OCI-LY7 (cell line): ENCODE measurements at regions not wholly inside any gene's neighbourhood (a gene's known extent, or its start where the extent isn't known, plus 50 kb on each side); places are given as distances from the start of the nearest gene placed in this dataset.

ENCODE experiments used
- BruUV-seq: library from RNA; stranded (reverse); fragments of 400-500 nt; replicated peaks from 2 replicates; lab custom pipeline; 2021; lab: Mats Ljungman, UMichigan
- CTCF ChIA-PET: fragments of 300-600 bp; sonication (Branson Sonifier 250); formaldehyde crosslinking; loops from one replicate; lab custom pipeline; 2022; ENCODE audit warnings: antibody characterized with exemption; ENCODE audit not compliant: unreplicated experiment; lab: Charles Lee
- POLR2A ChIA-PET: fragments of 300-600 bp; sonication (Branson Sonifier 250); formaldehyde crosslinking; loops from one replicate; lab custom pipeline; 2022; ENCODE audit warnings: antibody characterized with exemption; lab: Charles Lee
- DNase-seq: peaks from one replicate; pipeline ENCODE4 v3.0.0-alpha.2; 2015; ENCODE audit warnings: low spot score
- H2AFZ ChIP-seq: fragments of 200-600 bp; sonication (generic), shearing (Covaris generic); 2 replicates; pipeline ENCODE4 v1.6.1; 2014; ENCODE audit warnings: mild to moderate bottlenecking, antibody characterized with exemption, low read length, moderate library complexity
- H3K27ac ChIP-seq: fragments of 200-600 bp; sonication (generic); 2 replicates; pipeline ENCODE4 v1.5.1; 2014; ENCODE audit warnings: mixed run types, low read depth, mild to moderate bottlenecking, moderate library complexity, low read length, inconsistent platforms; ENCODE audit not compliant: poor library complexity, severe bottlenecking
- H3K36me3 ChIP-seq: fragments of 200-600 bp; sonication (generic); 2 replicates; pipeline ENCODE4 v1.6.1; 2014; ENCODE audit warnings: mild to moderate bottlenecking, antibody characterized with exemption, low read length, moderate library complexity, mixed read lengths; ENCODE audit not compliant: insufficient read depth
- H3K4me1 ChIP-seq: fragments of 200-600 bp; sonication (generic); 2 replicates; pipeline ENCODE4 v1.5.1; 2014; ENCODE audit warnings: mild to moderate bottlenecking, low read length; ENCODE audit not compliant: insufficient read depth, poor library complexity, severe bottlenecking
- H3K4me2 ChIP-seq: fragments of 200-600 bp; sonication (generic); 2 replicates; pipeline ENCODE4 v1.6.1; 2014; ENCODE audit warnings: mild to moderate bottlenecking, low read length
- H3K4me3 ChIP-seq: fragments of 200-600 bp; sonication (generic); 2 replicates; pipeline ENCODE4 v1.5.1; 2014; ENCODE audit warnings: mild to moderate bottlenecking, low read depth, low read length; ENCODE audit not compliant: poor library complexity, severe bottlenecking
- H3K79me2 ChIP-seq: fragments of 200-600 bp; sonication (generic); 2 replicates; pipeline ENCODE4 v1.6.1; 2016; ENCODE audit warnings: low read depth, mild to moderate bottlenecking, low read length, moderate library complexity, mixed read lengths; ENCODE audit not compliant: insufficient read depth
- H3K9me2 ChIP-seq: fragments of 200-600 bp; sonication (generic); 2 replicates; pipeline ENCODE4 v1.6.1; 2016; ENCODE audit warnings: mild to moderate bottlenecking, low read length, mixed read lengths; ENCODE audit not compliant: insufficient read depth
- H3K9me3 ChIP-seq: fragments of 200-600 bp; sonication (generic); 2 replicates; pipeline ENCODE4 v1.6.1; 2014; ENCODE audit warnings: mild to moderate bottlenecking, mixed run types, low read length, mixed read lengths
- H4K20me1 ChIP-seq: fragments of 200-600 bp; sonication (generic); 2 replicates; pipeline ENCODE4 v1.6.1; 2014; ENCODE audit warnings: mild to moderate bottlenecking, antibody characterized with exemption, low read length, moderate library complexity, mixed read lengths; ENCODE audit not compliant: insufficient read depth
- CTCF ChIP-seq: fragments of 200-600 bp; sonication (generic); conservative IDR thresholded peaks from 2 replicates; pipeline ENCODE4 v1.5.1; 2014; ENCODE audit warnings: mild to moderate bottlenecking, antibody characterized with exemption, low read length, moderate library complexity, mixed read lengths
- EZH2phosphoT487 ChIP-seq: fragments of 200-600 bp; sonication (generic); IDR thresholded peaks from 2 replicates; pipeline ENCODE4 v1.6.1; 2018; ENCODE audit warnings: low read depth, borderline replicate concordance, mild to moderate bottlenecking, mixed run types, antibody characterized with exemption, low read length, moderate library complexity, mixed read lengths
- intact Hi-C: fragments of 100-400 bp; cut with micrococcal nuclease; formaldehyde crosslinking; loops from one replicate; pipeline ENCODE4 v1.10.0; 2022; ENCODE audit not compliant: unreplicated experiment

GRCh38 chr4:174122705-174123104, 160.8 kb downstream of the FBXO8 start:
- Histone ChIP-seq H3K4me2 (no peak overlapping the region), H3K4me1 (no peaks in the 10 kb centered on the region), H3K79me2 (no peaks in the 10 kb centered on the region), H2AFZ (no peak overlapping the region), H3K27ac (no peak overlapping the region), H4K20me1 (no peaks in the 10 kb centered on the region), H3K9me2 (no peaks in the 10 kb centered on the region), H3K36me3 (no peaks in the 10 kb centered on the region), H3K4me3 (no peak overlapping the region), H3K9me3 (no peaks in the 10 kb centered on the region)
- TF ChIP-seq EZH2phosphoT487 (no peak), CTCF (no peak)
- DNase-seq, result no peak
- ChIA-PET POLR2A (interaction anchor here (0.6 kb wide), 1 partner anchor 141 kb away, joined by 3 read pairs; no protein-coding TSS in a partner anchor), CTCF (no interaction called here)
- intact Hi-C loops, result loop anchor here (10.0 kb wide), 1 partner anchor 618 kb away; no protein-coding TSS in a partner anchor
- BruUV-seq, result no TSS peak

GRCh38 chr4:174120446-174121295, 162.8 kb downstream of the FBXO8 start:
- ChIA-PET POLR2A (interaction anchor here (0.6 kb wide), 1 partner anchor 64 kb away, joined by 3 read pairs; no protein-coding TSS in a partner anchor), CTCF (no interaction called here)
- H3K9me2 ChIP-seq, result no peaks in the 10 kb centered on the region
- H3K4me3 ChIP-seq, result no peak overlapping the region
- H3K9me3 ChIP-seq, result no peaks in the 10 kb centered on the region
- intact Hi-C loops, result loop anchor here (10.0 kb wide), 1 partner anchor 616 kb away; no protein-coding TSS in a partner anchor
- BruUV-seq, result no TSS peak
- no peaks in the 10 kb centered on the region for H3K4me1 ChIP-seq
- no peaks in the 10 kb centered on the region for H3K79me2 ChIP-seq
- DNase-seq, result peak; percentile 50
- TF ChIP-seq EZH2phosphoT487, result no peak
- TF ChIP-seq CTCF, result peak; percentile 76
- H3K4me2 ChIP-seq, result peak overlapping the region; percentile 37; the same call in 1 of the 2 replicates
- no peaks in the 10 kb centered on the region for H3K36me3 ChIP-seq
- H2AFZ ChIP-seq, result no peak overlapping the region; the same call in 1 of the 2 replicates
- no peaks in the 10 kb centered on the region for H4K20me1 ChIP-seq
- H3K27ac ChIP-seq, result no peak overlapping the region

DNA sequence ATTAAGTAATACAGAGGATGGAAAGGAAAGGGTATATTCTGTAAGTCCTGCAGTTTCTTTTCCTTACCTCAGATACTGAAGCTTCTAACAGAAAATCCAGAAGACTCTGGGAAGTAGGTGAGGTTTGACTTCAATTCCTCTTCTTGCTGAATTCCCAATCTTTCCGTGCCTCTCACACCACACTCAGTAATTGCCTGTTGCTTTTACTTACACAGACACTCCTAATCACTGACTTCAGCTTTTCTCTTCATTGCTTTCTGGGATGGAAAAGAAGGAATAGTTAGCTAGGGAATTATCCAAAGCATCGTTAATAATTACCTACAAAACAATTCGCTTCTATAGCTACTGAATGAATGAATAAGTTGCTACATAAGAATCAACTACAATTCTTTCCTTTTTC, 163.6 kb downstream of the FBXO8 start:
- intact Hi-C loops, result loop anchor here (10.0 kb wide), 1 partner anchor 615 kb away; no protein-coding TSS in a partner anchor
- TF ChIP-seq EZH2phosphoT487, result no peak
- TF ChIP-seq CTCF, result no peak
- no peaks in the 10 kb centered on the region for H3K36me3 ChIP-seq
- no peak for DNase-seq
- no peaks in the 10 kb centered on the region for H3K9me2 ChIP-seq
- no peaks in the 10 kb centered on the region for H3K9me3 ChIP-seq
- H2AFZ ChIP-seq, result no peak overlapping the region; the same call in 1 of the 2 replicates
- BruUV-seq, result no TSS peak
- no peaks in the 10 kb centered on the region for H3K79me2 ChIP-seq
- no peak overlapping the region for H3K27ac ChIP-seq
- POLR2A ChIA-PET, result interaction anchor here (0.6 kb wide), 1 partner anchor 65 kb away, joined by 3 read pairs; no protein-coding TSS in a partner anchor
- CTCF ChIA-PET, result no interaction called here
- H3K4me3 ChIP-seq, result no peak overlapping the region
- no peak overlapping the region for H3K4me2 ChIP-seq
- H4K20me1 ChIP-seq, result no peaks in the 10 kb centered on the region
- no peaks in the 10 kb centered on the region for H3K4me1 ChIP-seq
